PC-9 (cell line): ENCODE measurements at regions not wholly inside any gene's neighbourhood (a gene's known extent, or its start where the extent isn't known, plus 50 kb on each side); places are given as distances from the start of the nearest gene placed in this dataset.

ENCODE experiments used
- BruUV-seq: library from RNA; stranded (reverse); fragments of 400-500 nt; replicated peaks from 2 replicates; lab custom pipeline; 2021; lab: Mats Ljungman, UMichigan
- CTCF ChIA-PET: fragments of 300-600 bp; sonication (Branson Sonifier 250); formaldehyde crosslinking; loops from one replicate; lab custom pipeline; 2022; ENCODE audit warnings: antibody characterized with exemption; lab: Charles Lee
- POLR2A ChIA-PET: fragments of 300-600 bp; sonication (Branson Sonifier 250); formaldehyde crosslinking; loops from one replicate; lab custom pipeline; 2022; ENCODE audit warnings: antibody characterized with exemption; ENCODE audit not compliant: unreplicated experiment; lab: Charles Lee
- DNase-seq, 2 experiments: peaks; one replicate each; pipeline versions ENCODE4 v3.0.0 to v3.0.0-alpha.2; 2015 to 2022; ENCODE audit warnings: mixed read lengths in 1 of 2
- H2AFZ ChIP-seq: fragments of 200-600 bp; sonication (generic); 2 replicates; pipeline ENCODE4 v1.8.1; 2017; ENCODE audit warnings: antibody characterized with exemption
- H3F3A ChIP-seq: fragments of 200-600 bp; sonication (generic); 2 replicates; pipeline ENCODE4 v1.8.1; 2017; ENCODE audit warnings: antibody characterized with exemption, mild to moderate bottlenecking, low read depth; ENCODE audit not compliant: insufficient read depth
- H3K27ac ChIP-seq: fragments of 200-600 bp; sonication (generic); 2 replicates; pipeline ENCODE4 v1.6.1; 2016; ENCODE audit warnings: mixed run types
- H3K27me3 ChIP-seq: fragments of 200-600 bp; sonication (generic); 2 replicates; pipeline ENCODE4 v1.6.1; 2016; ENCODE audit warnings: low read depth, mixed run types; ENCODE audit not compliant: insufficient read depth
- H3K36me3 ChIP-seq: fragments of 200-600 bp; sonication (generic); 2 replicates; pipeline ENCODE4 v1.6.1; 2016; ENCODE audit warnings: low read depth, mixed run types
- H3K4me1 ChIP-seq: fragments of 200-600 bp; sonication (generic); replicated peaks from 2 replicates; pipeline ENCODE4 v1.6.1; 2016; ENCODE audit warnings: mixed run types; ENCODE audit not compliant: insufficient read depth
- H3K4me2 ChIP-seq: fragments of 200-600 bp; sonication (generic); 2 replicates; pipeline ENCODE4 v1.6.1; 2017; ENCODE audit warnings: mixed run types
- H3K4me3 ChIP-seq: fragments of 200-600 bp; sonication (generic); 2 replicates; pipeline ENCODE4 v1.6.1; 2016; ENCODE audit warnings: mixed run types
- H3K79me2 ChIP-seq: fragments of 200-600 bp; sonication (generic); 2 replicates; pipeline ENCODE4 v1.6.1; 2017; ENCODE audit warnings: low read depth, mixed run types
- H3K9me2 ChIP-seq: fragments of 200-600 bp; sonication (generic); 2 replicates; pipeline ENCODE4 v1.8.1; 2017; ENCODE audit warnings: mild to moderate bottlenecking; ENCODE audit not compliant: insufficient read depth
- H3K9me3 ChIP-seq: fragments of 200-600 bp; sonication (generic); 2 replicates; pipeline ENCODE4 v1.8.1; 2016; ENCODE audit warnings: low read depth; ENCODE audit not compliant: insufficient read depth
- H4K20me1 ChIP-seq: fragments of 200-600 bp; sonication (generic); 2 replicates; pipeline ENCODE4 v1.8.1; 2017; ENCODE audit not compliant: insufficient read depth
- EZH2 ChIP-seq: fragments of 200-600 bp; sonication (generic); IDR thresholded peaks from 2 replicates; pipeline ENCODE4 v1.8.0; 2017; ENCODE audit warnings: antibody characterized with exemption, low read depth
- intact Hi-C: fragments of 100-400 bp; cut with micrococcal nuclease; formaldehyde crosslinking; loops from one replicate; pipeline ENCODE4 v1.10.0; 2022; ENCODE audit not compliant: unreplicated experiment
- TF ChIP-seq, protein P1 (sequence below): fragments of 200-600 bp; sonication (generic); conservative IDR thresholded peaks from 2 replicates; pipeline ENCODE4 v1.6.1; 2017; ENCODE audit warnings: mixed run types, antibody characterized with exemption, mild to moderate bottlenecking, moderate library complexity

DNA sequence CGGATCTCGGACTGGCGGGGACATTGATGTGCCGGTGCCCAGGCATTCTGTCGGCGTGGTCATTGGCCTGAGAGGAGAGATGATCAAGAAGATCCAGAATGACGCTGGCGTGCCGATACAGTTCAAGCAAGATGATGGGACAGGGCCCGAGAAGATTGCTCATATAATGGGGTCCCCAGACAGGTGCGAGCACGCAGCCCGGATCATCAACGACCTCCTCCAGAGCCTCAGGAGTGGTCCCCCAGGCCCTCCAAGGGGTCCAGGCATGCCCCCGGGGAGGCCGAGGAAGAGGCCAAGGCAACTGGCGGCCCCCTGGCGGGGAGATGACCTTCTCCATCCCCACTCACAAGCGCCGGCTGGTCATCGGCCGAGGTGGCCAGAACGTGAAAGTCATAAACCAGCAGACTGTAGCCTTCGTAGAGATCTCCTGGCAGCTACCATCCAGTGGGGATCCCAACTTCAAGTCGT is 106.5 kb upstream of the MTAP start:
- no peak for DNase-seq
- no peak overlapping the region for H3K4me2 ChIP-seq
- no peaks in the 10 kb centered on the region for H3K79me2 ChIP-seq
- H3F3A ChIP-seq = no peaks in the 10 kb centered on the region
- BruUV-seq = no TSS peak
- H3K9me2 ChIP-seq = no peaks in the 10 kb centered on the region
- no peak for TF ChIP-seq EZH2
- TF ChIP-seq, protein P1, sequence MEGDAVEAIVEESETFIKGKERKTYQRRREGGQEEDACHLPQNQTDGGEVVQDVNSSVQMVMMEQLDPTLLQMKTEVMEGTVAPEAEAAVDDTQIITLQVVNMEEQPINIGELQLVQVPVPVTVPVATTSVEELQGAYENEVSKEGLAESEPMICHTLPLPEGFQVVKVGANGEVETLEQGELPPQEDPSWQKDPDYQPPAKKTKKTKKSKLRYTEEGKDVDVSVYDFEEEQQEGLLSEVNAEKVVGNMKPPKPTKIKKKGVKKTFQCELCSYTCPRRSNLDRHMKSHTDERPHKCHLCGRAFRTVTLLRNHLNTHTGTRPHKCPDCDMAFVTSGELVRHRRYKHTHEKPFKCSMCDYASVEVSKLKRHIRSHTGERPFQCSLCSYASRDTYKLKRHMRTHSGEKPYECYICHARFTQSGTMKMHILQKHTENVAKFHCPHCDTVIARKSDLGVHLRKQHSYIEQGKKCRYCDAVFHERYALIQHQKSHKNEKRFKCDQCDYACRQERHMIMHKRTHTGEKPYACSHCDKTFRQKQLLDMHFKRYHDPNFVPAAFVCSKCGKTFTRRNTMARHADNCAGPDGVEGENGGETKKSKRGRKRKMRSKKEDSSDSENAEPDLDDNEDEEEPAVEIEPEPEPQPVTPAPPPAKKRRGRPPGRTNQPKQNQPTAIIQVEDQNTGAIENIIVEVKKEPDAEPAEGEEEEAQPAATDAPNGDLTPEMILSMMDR = no peak
- H3K9me3 ChIP-seq = no peaks in the 10 kb centered on the region
- POLR2A ChIA-PET = no interaction called here
- no peak overlapping the region for H3K4me3 ChIP-seq
- H4K20me1 ChIP-seq = no peaks in the 10 kb centered on the region
- intact Hi-C loops = no loop called here
- H3K27me3 ChIP-seq = no peaks in the 10 kb centered on the region
- no peaks in the 10 kb centered on the region for H3K4me1 ChIP-seq
- no peak overlapping the region for H2AFZ ChIP-seq
- H3K36me3 ChIP-seq = no peaks in the 10 kb centered on the region
- CTCF ChIA-PET = no interaction called here
- no peak overlapping the region for H3K27ac ChIP-seq

DNA sequence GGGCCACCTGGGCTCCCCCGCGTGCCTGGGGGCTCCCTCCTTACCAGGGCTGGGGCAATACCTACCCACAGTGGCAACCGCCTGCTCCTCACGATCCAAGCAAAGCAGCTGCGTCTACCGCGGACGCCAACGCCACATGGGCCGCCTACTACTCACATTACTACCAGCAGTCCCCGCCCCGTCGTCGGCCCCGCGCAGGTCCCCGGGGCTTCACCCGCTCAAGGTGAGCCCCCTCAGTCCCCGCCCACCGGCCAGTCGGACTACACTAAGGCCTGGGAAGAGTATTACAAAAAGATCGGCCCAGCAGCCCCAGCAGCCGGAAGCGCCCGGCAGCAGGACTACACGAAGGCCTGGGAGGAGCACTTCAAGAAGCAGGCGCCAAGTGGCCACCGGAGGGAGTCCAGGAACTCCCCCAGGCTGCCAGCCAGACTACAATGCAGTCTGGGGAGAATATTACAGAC is 106.0 kb upstream of the MTAP start:
- intact Hi-C loops = no loop called here
- Histone ChIP-seq H3K27me3 (no peaks in the 10 kb centered on the region), H2AFZ (no peak overlapping the region), H3K9me2 (no peaks in the 10 kb centered on the region), H3K79me2 (no peaks in the 10 kb centered on the region), H3K36me3 (no peaks in the 10 kb centered on the region), H3K9me3 (no peaks in the 10 kb centered on the region), H3K4me3 (no peak overlapping the region), H3K4me2 (no peak overlapping the region), H3F3A (no peaks in the 10 kb centered on the region), H3K27ac (no peak overlapping the region), H3K4me1 (no peaks in the 10 kb centered on the region), H4K20me1 (no peaks in the 10 kb centered on the region)
- TF ChIP-seq EZH2 = no peak
- TF ChIP-seq, protein P1 = no peak
- no TSS peak for BruUV-seq
- CTCF ChIA-PET = no interaction called here
- POLR2A ChIA-PET = no interaction called here
- DNase-seq = no peak

DNA sequence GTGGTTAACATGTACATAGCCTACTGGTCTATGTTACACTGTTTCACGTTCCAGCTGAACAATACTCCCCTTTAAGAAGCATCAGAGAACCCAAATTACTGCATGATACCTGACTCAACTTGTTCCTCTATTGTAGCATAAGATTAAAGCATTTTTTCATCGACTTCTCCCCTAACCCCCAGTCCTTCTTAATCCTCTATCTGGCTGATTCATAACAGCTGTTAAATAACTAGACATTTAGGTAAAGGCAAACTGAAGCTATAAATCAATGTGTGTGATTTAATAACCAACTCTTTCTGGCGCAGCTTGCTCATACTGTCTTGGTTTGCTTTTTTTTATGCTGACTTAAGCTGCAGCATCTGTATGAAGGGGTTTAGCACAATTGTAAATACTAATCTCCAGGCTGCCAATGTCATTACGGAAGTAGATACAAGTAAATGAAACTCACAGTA is 94.2 kb upstream of the MTAP start:
- intact Hi-C loops = loop anchor here (2.0 kb wide), 1 partner anchor 81 kb away; no protein-coding TSS in a partner anchor
- CTCF ChIA-PET = interaction anchor here (0.7 to 1.1 kb wide), 2 partner anchors 75 to 80 kb away, joined by 3 to 4 read pairs; no protein-coding TSS in a partner anchor
- Histone ChIP-seq H3K9me2 (no peaks in the 10 kb centered on the region), H3K79me2 (no peaks in the 10 kb centered on the region), H3K4me1 (no peaks in the 10 kb centered on the region), H3K27ac (no peak overlapping the region), H3K4me3 (no peak overlapping the region), H3K9me3 (no peaks in the 10 kb centered on the region; the same call in 1 of the 2 replicates), H4K20me1 (no peaks in the 10 kb centered on the region), H3K36me3 (no peaks in the 10 kb centered on the region), H3F3A (no peaks in the 10 kb centered on the region), H2AFZ (no peak overlapping the region), H3K4me2 (no peak overlapping the region), H3K27me3 (no peaks in the 10 kb centered on the region)
- BruUV-seq = no TSS peak
- POLR2A ChIA-PET = no interaction called here
- no peak for DNase-seq
- TF ChIP-seq EZH2 = no peak
- TF ChIP-seq, protein P1 = no peak
